Central memory CD8-positive, alpha-beta T cell (primary cell): ENCODE measurements at regions not wholly inside any gene's neighbourhood (a gene's known extent, or its start where the extent isn't known, plus 50 kb on each side); places are given as distances from the start of the nearest gene placed in this dataset.

Source experiments
- ATAC-seq: fragments of 150-1000 bp; cut with Tn5 transposase; replicated peaks from 2 replicates; pipeline ENCODE4 v1.10.0; 2022; ENCODE audit warnings: mild to moderate bottlenecking, moderate FRiP score, moderate number of reproducible peaks; ENCODE audit not compliant: poor library complexity, severe bottlenecking; ENCODE audit errors: extremely low read depth
- DNase-seq, 2 donors: peaks; one replicate each; pipeline ENCODE4 v3.0.0; 2021; ENCODE audit warnings: low spot score in 2 of 2
- H3K27ac Mint-ChIP-seq: one replicate; pipeline ENCODE4 v1.8.0; 2022; ENCODE audit warnings: low read depth, mild to moderate bottlenecking, moderate library complexity, mixed read lengths
- H3K27me3 Mint-ChIP-seq: one replicate; pipeline ENCODE4 v1.8.0; 2022; ENCODE audit warnings: mixed read lengths
- H3K36me3 Mint-ChIP-seq: one replicate; pipeline ENCODE4 v1.8.0; 2022; ENCODE audit warnings: mild to moderate bottlenecking, moderate library complexity, mixed read lengths; ENCODE audit not compliant: insufficient read depth
- H3K4me1 Mint-ChIP-seq: one replicate; pipeline ENCODE4 v1.8.0; 2022; ENCODE audit warnings: mixed read lengths
- H3K4me3 Mint-ChIP-seq: one replicate; pipeline ENCODE4 v1.8.0; 2022; ENCODE audit warnings: mild to moderate bottlenecking, moderate library complexity, mixed read lengths
- H3K9me3 Mint-ChIP-seq: one replicate; pipeline ENCODE4 v1.8.0; 2022; ENCODE audit warnings: mixed read lengths

- Mint-ChIP-seq H3K4me3 (no peak overlapping the region), H3K9me3 (no peaks in the 10 kb centered on the region), H3K27me3 (no peaks in the 10 kb centered on the region), H3K36me3 (peaks cover 3% of the 10 kb centered on the region), H3K27ac (no peak overlapping the region), H3K4me1 (no peaks in the 10 kb centered on the region)
- no peak for DNase-seq
- no peak for ATAC-seq
Observed at GRCh38 chr11:109085708-109086373, 336.1 kb upstream of the C11orf87 start.

GRCh38 chr11:109086931-109087330 lies 335.1 kb upstream of the C11orf87 start:
- H3K27me3 Mint-ChIP-seq = no peaks in the 10 kb centered on the region
- peaks cover 3% of the 10 kb centered on the region for H3K36me3 Mint-ChIP-seq
- DNase-seq (no peak), ATAC-seq (no peak)
- no peaks in the 10 kb centered on the region for H3K9me3 Mint-ChIP-seq
- no peak overlapping the region for H3K27ac Mint-ChIP-seq
- no peaks in the 10 kb centered on the region for H3K4me1 Mint-ChIP-seq
- H3K4me3 Mint-ChIP-seq = no peak overlapping the region

- no peaks in the 10 kb centered on the region for H3K27me3 Mint-ChIP-seq
Observed at GRCh38 chr11:109088086-109088485, 333.9 kb upstream of the C11orf87 start.

DNA sequence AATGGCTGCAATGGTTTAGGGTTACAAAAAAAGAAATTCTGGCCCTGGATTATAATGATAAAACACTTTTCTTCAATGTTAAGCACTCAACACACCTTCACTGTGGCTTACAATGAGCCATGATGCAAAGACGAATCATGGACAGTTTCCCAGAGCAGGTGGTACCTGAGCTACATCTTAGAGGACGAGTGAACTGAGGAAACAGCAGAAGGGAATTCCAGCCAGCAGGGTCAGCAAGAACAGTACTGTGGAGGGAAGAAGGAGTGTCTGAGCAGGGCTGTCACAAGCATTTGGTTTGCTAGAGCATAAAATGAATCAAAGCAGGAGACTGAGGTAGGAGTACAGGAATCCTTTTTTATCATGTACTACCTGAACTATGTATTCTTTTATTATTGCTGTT lies 332.8 kb upstream of the C11orf87 start:
- Mint-ChIP-seq H3K36me3 (peaks cover 3% of the 10 kb centered on the region), H3K27me3 (no peaks in the 10 kb centered on the region), H3K4me3 (no peak overlapping the region), H3K9me3 (peaks cover 5% of the 10 kb centered on the region), H3K4me1 (no peaks in the 10 kb centered on the region), H3K27ac (no peak overlapping the region)
- ATAC-seq = no peak
- no peak for DNase-seq

More at GRCh38 chr11:109088086-109088485, 333.9 kb upstream of the C11orf87 start:
- Mint-ChIP-seq H3K4me1 (no peaks in the 10 kb centered on the region), H3K27ac (no peak overlapping the region), H3K9me3 (peaks cover 2% of the 10 kb centered on the region), H3K36me3 (peaks cover 3% of the 10 kb centered on the region), H3K4me3 (no peak overlapping the region)
- ATAC-seq (no peak), DNase-seq (no peak)

DNA sequence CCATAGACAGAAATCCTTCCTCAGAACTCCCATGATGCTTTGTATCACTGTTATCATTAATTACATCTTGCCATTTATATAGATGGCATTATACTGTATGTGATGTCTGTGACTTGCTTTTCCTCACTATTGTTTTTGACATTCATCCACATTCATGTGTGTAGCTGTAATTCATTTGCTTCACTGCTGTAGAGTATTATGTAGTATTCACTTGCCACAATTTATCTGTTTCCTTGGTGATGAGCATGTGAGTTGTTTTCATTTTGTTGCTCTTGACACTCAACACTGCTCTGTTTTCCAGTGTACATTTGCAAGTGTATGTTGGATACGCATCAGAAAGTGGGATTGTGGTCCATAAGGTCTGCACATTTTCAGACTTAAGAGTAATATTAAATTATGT lies 328.6 kb upstream of the C11orf87 start:
- no peaks in the 10 kb centered on the region for H3K27me3 Mint-ChIP-seq
- H3K4me3 Mint-ChIP-seq = no peak overlapping the region
- H3K9me3 Mint-ChIP-seq = peaks cover 5% of the 10 kb centered on the region
- H3K27ac Mint-ChIP-seq = no peak overlapping the region
- H3K4me1 Mint-ChIP-seq = no peaks in the 10 kb centered on the region
- ATAC-seq = no peak
- H3K36me3 Mint-ChIP-seq = no peaks in the 10 kb centered on the region
- no peak for DNase-seq

DNA sequence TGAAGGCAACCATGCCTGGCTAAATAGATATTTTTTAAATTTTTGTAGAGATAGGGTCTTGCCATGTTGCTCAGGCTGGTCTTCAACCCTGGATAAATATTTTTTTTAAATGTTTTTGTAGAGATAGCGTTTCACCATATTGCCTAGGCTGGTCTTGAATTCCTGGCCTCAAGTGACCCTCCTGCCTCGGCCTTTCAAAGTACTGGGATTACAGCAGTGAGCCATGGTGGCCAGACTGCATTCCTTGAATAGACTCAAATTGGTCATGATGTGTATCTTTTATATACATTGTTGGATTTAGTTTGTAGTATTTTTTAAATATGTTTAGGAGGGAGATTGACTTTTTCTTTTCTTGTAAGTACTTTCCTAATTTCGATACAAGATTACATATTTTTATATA lies 325.7 kb upstream of the C11orf87 start:
- no peaks in the 10 kb centered on the region for H3K27me3 Mint-ChIP-seq

GRCh38 chr11:109106151-109106906 lies 315.7 kb upstream of the C11orf87 start:
- no peak overlapping the region for H3K4me3 Mint-ChIP-seq

More for the DNA sequence above, 325.7 kb upstream of the C11orf87 start:
- Mint-ChIP-seq H3K9me3 (peaks cover 5% of the 10 kb centered on the region), H3K27ac (no peak overlapping the region), H3K36me3 (no peaks in the 10 kb centered on the region), H3K4me3 (no peak overlapping the region), H3K4me1 (no peaks in the 10 kb centered on the region)
- no peak for ATAC-seq
- DNase-seq = no peak

GRCh38 chr11:109109150-109109549 lies 312.8 kb upstream of the C11orf87 start:
- ATAC-seq (no peak), DNase-seq (no peak)
- Mint-ChIP-seq H3K9me3 (peaks cover 5% of the 10 kb centered on the region), H3K27me3 (peaks cover 17% of the 10 kb centered on the region), H3K36me3 (no peaks in the 10 kb centered on the region), H3K4me1 (no peaks in the 10 kb centered on the region), H3K27ac (no peak overlapping the region), H3K4me3 (no peak overlapping the region)

More at GRCh38 chr11:109106151-109106906, 315.7 kb upstream of the C11orf87 start:
- DNase-seq = no peak
- Mint-ChIP-seq H3K9me3 (peaks cover 11% of the 10 kb centered on the region), H3K4me1 (no peaks in the 10 kb centered on the region), H3K27me3 (peaks cover 17% of the 10 kb centered on the region), H3K36me3 (no peaks in the 10 kb centered on the region), H3K27ac (no peak overlapping the region)
- no peak for ATAC-seq

DNA sequence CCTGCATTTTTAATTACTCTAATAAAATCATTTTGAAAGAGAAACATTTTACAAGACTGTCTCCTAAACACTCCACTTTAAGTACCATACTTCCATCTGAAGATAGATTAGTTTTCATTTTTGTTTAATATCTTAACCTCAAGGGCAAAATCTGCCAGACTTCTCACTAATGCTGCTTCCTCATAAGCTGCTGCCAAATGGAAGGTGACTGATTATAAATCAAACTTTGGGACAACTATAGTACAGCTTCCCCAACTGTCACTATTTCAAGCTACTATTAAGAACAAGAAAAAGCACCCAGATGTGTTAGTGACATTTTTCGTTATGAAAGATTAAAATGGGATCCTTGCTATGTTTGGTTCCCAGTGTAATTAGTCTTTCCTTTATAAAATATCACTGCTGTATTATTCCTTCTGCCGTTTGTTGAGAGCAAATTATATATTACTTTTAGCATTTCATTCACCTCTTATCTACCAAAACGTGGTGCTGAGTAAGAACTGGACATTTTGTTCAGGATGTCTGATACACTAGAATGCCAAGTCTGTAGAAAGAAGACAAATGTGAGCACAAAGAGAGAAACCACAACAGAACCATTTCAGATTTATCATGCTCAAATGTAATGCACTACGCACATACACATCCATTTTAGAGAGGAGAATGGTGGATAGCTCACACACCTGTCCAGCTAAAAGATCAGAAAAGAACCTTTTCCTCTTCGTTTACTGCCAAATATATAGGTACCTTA lies 312.2 kb upstream of the C11orf87 start:
- peaks cover 17% of the 10 kb centered on the region for H3K27me3 Mint-ChIP-seq
- DNase-seq = no peak
- ATAC-seq = no peak
- H3K27ac Mint-ChIP-seq = no peak overlapping the region
- H3K4me3 Mint-ChIP-seq = no peak overlapping the region
- H3K4me1 Mint-ChIP-seq = no peaks in the 10 kb centered on the region
- peaks cover 5% of the 10 kb centered on the region for H3K9me3 Mint-ChIP-seq
- no peaks in the 10 kb centered on the region for H3K36me3 Mint-ChIP-seq

GRCh38 chr11:109112261-109112660 lies 309.7 kb upstream of the C11orf87 start:
- DNase-seq (no peak), ATAC-seq (no peak)
- Mint-ChIP-seq H3K4me3 (no peak overlapping the region), H3K4me1 (no peaks in the 10 kb centered on the region), H3K27me3 (no peaks in the 10 kb centered on the region), H3K27ac (no peak overlapping the region), H3K36me3 (no peaks in the 10 kb centered on the region), H3K9me3 (no peaks in the 10 kb centered on the region)

- Mint-ChIP-seq H3K36me3 (no peaks in the 10 kb centered on the region), H3K27me3 (no peaks in the 10 kb centered on the region), H3K4me1 (no peaks in the 10 kb centered on the region), H3K4me3 (no peak overlapping the region), H3K9me3 (no peaks in the 10 kb centered on the region), H3K27ac (no peak overlapping the region)
- DNase-seq (no peak), ATAC-seq (no peak)
Observed at GRCh38 chr11:109112821-109113280, 309.1 kb upstream of the C11orf87 start.

- Mint-ChIP-seq H3K27me3 (no peaks in the 10 kb centered on the region), H3K36me3 (no peaks in the 10 kb centered on the region), H3K4me1 (no peaks in the 10 kb centered on the region), H3K27ac (no peak overlapping the region), H3K4me3 (no peak overlapping the region), H3K9me3 (no peaks in the 10 kb centered on the region)
- DNase-seq = no peak
- no peak for ATAC-seq
Observed at GRCh38 chr11:109120341-109120740, 301.6 kb upstream of the C11orf87 start.
